CD4-positive, alpha-beta T cell treated with Interleukin-17A for 4 hours (primary cell): ENCODE measurements at regions not wholly inside any gene's neighbourhood (a gene's known extent, or its start where the extent isn't known, plus 50 kb on each side); places are given as distances from the start of the nearest gene placed in this dataset.
"Not testable (repeated sequence)": the region's sequence is repeated elsewhere in the genome, so short reads cannot be mapped to it uniquely, and the experiment has no call there.

Experiments
- DNase-seq: peaks from one replicate; pipeline ENCODE4 v3.0.0-alpha.2; 2020; ENCODE audit warnings: mixed read lengths

GRCh38 chr1:99481-99880 is 352.0 kb downstream of the OR4F29 start:
- DNase-seq, result not testable (repeated sequence)

DNA sequence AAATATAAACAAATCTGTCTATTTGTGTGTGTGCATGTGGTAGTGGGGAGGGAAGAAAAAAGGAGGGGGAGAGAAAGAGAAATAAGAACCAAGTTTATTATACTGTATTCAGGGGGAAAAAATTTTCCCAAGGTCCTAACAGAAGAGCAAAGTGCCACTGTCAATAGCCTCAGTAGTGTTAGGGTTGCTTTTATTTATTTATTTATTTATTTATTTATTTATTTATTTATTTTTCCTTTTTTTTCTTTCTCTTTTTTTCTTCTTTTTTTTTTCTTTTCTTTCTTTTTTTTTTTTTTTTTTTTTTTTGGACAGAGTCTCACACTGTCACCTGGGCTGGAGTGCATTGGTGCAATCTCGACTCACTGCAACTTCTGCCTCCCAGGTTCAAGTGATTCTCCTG is 352.7 kb downstream of the OR4F29 start:
- DNase-seq, result not testable (repeated sequence)

DNA sequence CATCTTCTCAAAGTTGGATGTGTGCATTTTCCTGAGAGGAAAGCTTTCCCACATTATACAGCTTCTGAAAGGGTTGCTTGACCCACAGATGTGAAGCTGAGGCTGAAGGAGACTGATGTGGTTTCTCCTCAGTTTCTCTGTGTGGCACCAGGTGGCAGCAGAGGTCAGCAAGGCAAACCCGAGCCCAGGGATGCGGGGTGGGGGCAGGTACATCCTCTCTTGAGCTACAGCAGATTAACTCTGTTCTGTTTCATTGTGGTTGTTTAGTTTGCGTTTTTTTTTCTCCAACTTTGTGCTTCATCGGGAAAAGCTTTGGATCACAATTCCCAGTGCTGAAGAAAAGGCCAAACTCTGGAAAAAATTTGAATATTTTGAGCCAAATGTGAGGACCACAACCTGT is 360.2 kb downstream of the OR4F29 start:
- not testable (repeated sequence) for DNase-seq

DNA sequence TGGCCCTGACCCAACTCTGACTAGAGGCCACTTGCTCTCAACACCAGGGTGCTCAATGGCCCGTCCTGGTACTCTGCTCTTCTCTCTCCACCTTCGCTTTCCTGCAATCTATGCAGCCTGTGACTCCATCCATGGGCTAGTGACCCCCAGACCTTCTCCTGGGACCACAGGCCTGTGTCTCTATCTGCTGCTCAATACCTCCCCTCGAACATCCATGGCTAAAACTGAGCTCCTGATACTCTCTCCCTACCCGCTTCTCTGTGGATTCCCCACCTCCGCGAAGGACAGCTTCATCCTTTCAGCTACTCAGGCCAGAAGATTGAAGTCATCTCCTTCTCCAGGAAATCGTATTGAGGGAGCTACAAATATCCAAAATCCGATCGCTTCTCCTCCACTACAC is 363.4 kb downstream of the OR4F29 start:
- not testable (repeated sequence) for DNase-seq

- not testable (repeated sequence) for DNase-seq
Measured at GRCh38 chr1:79152-79551, 372.3 kb downstream of the OR4F29 start.

DNA sequence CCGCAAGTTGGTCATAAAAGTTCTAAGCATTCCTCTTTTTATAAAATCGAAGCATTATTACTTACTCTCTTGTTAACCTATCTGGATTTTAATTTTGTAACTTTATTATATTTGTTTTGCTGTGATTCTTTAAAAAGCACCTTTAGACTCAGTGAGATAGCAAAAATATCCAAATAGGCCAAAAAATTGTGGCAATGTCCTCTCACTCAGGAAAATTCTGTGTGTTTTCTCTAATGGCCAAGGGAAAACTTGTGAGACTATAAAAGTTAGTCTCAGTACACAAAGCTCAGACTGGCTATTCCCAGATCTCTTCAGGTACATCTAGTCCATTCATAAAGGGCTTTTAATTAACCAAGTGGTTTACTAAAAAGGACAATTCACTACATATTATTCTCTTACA is 386.4 kb downstream of the OR4F29 start, which contains the start of gene OR4F5:
Gene OR4F5 (plus strand): TSS at position 301 of the 400 bp plus-strand sequence.
- not testable (repeated sequence) for DNase-seq

DNA sequence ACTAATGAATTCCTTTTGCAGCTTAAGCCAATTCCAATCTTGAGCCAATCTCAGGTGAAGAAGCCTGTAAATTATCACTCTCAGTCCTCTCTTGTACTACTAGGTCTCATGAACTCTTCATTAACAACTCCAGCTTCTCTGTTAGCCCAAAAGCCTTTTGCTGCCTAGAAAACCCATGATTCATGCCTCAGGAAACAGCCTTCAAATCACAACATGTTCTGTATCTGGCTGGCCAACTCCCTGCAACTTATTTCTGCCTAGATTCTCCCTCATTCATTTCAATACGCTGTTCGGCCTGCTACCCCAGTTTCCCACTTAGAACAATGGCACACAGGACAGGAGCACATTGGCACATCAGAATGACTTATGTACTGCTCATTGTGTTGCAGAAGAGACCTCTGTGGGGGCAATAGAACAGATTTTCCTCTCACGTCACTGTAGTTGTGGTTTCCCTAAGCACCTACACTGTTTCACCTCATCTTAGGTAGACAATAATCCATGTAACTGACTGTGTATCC is 395.4 kb downstream of the OR4F29 start:
- DNase-seq, result not testable (repeated sequence)

- not testable (repeated sequence) for DNase-seq
Measured at GRCh38 chr1:53182-53581, 398.3 kb downstream of the OR4F29 start.

- not testable (repeated sequence) for DNase-seq
Measured at GRCh38 chr1:41965-42466, 409.5 kb downstream of the OR4F29 start.

GRCh38 chr1:41197-41596 is 410.3 kb downstream of the OR4F29 start:
- not testable (repeated sequence) for DNase-seq

DNA sequence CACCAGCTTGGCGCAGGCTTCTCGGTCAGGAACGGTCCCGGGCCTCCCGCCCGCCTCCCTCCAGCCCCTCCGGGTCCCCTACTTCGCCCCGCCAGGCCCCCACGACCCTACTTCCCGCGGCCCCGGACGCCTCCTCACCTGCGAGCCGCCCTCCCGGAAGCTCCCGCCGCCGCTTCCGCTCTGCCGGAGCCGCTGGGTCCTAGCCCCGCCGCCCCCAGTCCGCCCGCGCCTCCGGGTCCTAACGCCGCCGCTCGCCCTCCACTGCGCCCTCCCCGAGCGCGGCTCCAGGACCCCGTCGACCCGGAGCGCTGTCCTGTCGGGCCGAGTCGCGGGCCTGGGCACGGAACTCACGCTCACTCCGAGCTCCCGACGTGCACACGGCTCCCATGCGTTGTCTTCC is 422.3 kb downstream of the OR4F29 start:
- DNase-seq, result not testable (repeated sequence)

GRCh38 chr1:17298-17697 is 434.2 kb downstream of the OR4F29 start:
- not testable (repeated sequence) for DNase-seq

DNA sequence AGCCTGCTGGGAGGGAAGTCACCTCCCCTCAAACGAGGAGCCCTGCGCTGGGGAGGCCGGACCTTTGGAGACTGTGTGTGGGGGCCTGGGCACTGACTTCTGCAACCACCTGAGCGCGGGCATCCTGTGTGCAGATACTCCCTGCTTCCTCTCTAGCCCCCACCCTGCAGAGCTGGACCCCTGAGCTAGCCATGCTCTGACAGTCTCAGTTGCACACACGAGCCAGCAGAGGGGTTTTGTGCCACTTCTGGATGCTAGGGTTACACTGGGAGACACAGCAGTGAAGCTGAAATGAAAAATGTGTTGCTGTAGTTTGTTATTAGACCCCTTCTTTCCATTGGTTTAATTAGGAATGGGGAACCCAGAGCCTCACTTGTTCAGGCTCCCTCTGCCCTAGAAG is 435.5 kb downstream of the OR4F29 start:
- DNase-seq, result not testable (repeated sequence)

GRCh38 chr1:9941-10717 is 441.3 kb downstream of the OR4F29 start:
- DNase-seq, result not testable (repeated sequence)
